ENCODE measurements at regions not wholly inside any gene's neighbourhood (a gene's known extent, or its start where the extent isn't known, plus 50 kb on each side); places are given as distances from the start of the nearest gene placed in this dataset.

GRCh38 chr12:25025951-25026490 lies 77.1 kb upstream of the BCAT1 start (continued):
- TF ChIP-seq CHD7 (IDR thresholded peaks at IDR 0.05; ENCODE audit: insufficient replicate concordance, low read length): no peak
- TF ChIP-seq SIN3A (conservative IDR thresholded peaks at IDR 0.05 in 1 of 2, IDR thresholded peaks at IDR 0.05 in 1 of 2; ENCODE audit: low read depth in 1 of 2, low read length in 2 of 2): no peak
- no peak for TF ChIP-seq EGR1 (IDR thresholded peaks at IDR 0.05; ENCODE audit: borderline replicate concordance, low read depth, low read length)
- no peak for TF ChIP-seq TAF1 (IDR thresholded peaks at IDR 0.05; ENCODE audit: low read depth, low read length)
- no peak for TF ChIP-seq TBP (IDR thresholded peaks at IDR 0.05; ENCODE audit: low read depth, low read length)
- no peak for TF ChIP-seq JUND (IDR thresholded peaks at IDR 0.05; ENCODE audit: low read length)
- TF ChIP-seq MAX (IDR thresholded peaks at IDR 0.05): no peak
- TF ChIP-seq KDM1A (IDR thresholded peaks at IDR 0.05; ENCODE audit: borderline replicate concordance, low read length): no peak
